ENCODE measurements at regions not wholly inside any gene's neighbourhood (a gene's known extent, or its start where the extent isn't known, plus 50 kb on each side); places are given as distances from the start of the nearest gene placed in this dataset.

DNA sequence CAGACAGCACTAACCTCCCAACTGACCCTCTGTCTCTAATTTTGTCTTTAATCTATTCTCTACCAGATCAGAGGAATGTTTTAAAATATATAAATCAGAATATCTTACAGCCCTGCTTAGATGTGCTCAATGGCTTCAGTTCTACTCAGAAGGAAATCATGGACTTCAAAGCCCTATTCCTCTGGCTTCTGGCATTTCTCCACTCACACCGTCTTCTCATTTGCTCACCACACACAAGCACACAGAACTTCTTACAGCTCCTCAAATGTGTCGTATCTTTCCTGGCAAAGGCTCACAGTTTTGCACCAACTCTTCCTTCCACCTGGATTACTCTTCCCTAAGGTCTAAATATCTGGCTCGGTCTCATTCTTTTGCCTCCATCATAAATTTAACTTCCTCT is 71.6 kb upstream of the NUDT7 start:
- TF ChIP-seq POLR2AphosphoS5 (IDR thresholded peaks at IDR 0.05; ENCODE audit: low read depth, low read length) (no peak), TAF1 (IDR thresholded peaks at IDR 0.05; ENCODE audit: borderline replicate concordance, insufficient read depth, low read length) (no peak)
